HEK293 (cell line): ENCODE measurements at regions not wholly inside any gene's neighbourhood (a gene's known extent, or its start where the extent isn't known, plus 50 kb on each side); places are given as distances from the start of the nearest gene placed in this dataset.

Experiments used
- CTCF ChIA-PET: fragments of 350-600 bp; formaldehyde crosslinking; extraction: SDS; loops from one replicate; lab custom pipeline; 2021; ENCODE audit warnings: antibody characterized with exemption; lab: Yijun Ruan, JAX
- POLR2A ChIA-PET: fragments of 300-600 bp; formaldehyde crosslinking; extraction: SDS; loops from one replicate; lab custom pipeline; 2020; ENCODE audit warnings: antibody characterized with exemption, inconsistent platforms; lab: Yijun Ruan, JAX
- H3K27ac ChIP-seq: fragments of 200-500 bp; sonication (Bioruptor generic); 2 replicates; pipeline ENCODE4 v1.5.1; 2014; ENCODE audit warnings: low read depth, low read length, control low read depth, inconsistent platforms; ENCODE audit errors: extremely low read depth
- H3K36me3 ChIP-seq, 2 experiments: fragments of 200-500 bp in 1 of 2; sonication (Bioruptor generic) in 1 of 2; 1 replicate in 1 of 2; 2 replicates in 1 of 2; pipeline ENCODE4 v1.5.1; 2014 to 2017; ENCODE audit warnings: inconsistent platforms in 2 of 2, low read length in 2 of 2; ENCODE audit not compliant: control insufficient read depth in 2 of 2, insufficient read depth in 1 of 2
- H3K4me1 ChIP-seq: fragments of 200-500 bp; sonication (Bioruptor generic); 2 replicates; pipeline ENCODE4 v1.5.1; 2014; ENCODE audit warnings: mild to moderate bottlenecking, low read length, inconsistent platforms; ENCODE audit not compliant: control insufficient read depth, insufficient read depth
- H3K4me3 ChIP-seq: 2 replicates; pipeline ENCODE4 v1.5.1; 2011; ENCODE audit warnings: low read depth, mild to moderate bottlenecking, control low read depth, low read length, moderate library complexity
- H3K9me3 ChIP-seq: fragments of 200-500 bp; sonication (Bioruptor generic); 2 replicates; pipeline ENCODE4 v1.5.1; 2014; ENCODE audit warnings: low read depth, low read length, inconsistent platforms; ENCODE audit not compliant: control insufficient read depth, insufficient read depth
- BCL11A ChIP-seq: fragments of 450-650 bp; formaldehyde crosslinking; IDR thresholded peaks from 2 replicates; pipeline ENCODE4 v1.5.1; 2016; ENCODE audit warnings: low read depth, missing biosample characterization, missing genetic modification characterization
- FEZF1 ChIP-seq: fragments of 450-650 bp; formaldehyde crosslinking; IDR thresholded peaks from 2 replicates; pipeline ENCODE4 v1.5.1; 2016; ENCODE audit warnings: missing biosample characterization, missing genetic modification characterization
- GFI1B ChIP-seq: fragments of 450-650 bp; formaldehyde crosslinking; IDR thresholded peaks from 2 replicates; pipeline ENCODE4 v1.5.1; 2016; ENCODE audit warnings: missing biosample characterization, missing genetic modification characterization
- HOXD13 ChIP-seq: sonication (generic); formaldehyde crosslinking; IDR thresholded peaks from 2 replicates; pipeline ENCODE4 v1.8.0; 2022; ENCODE audit warnings: missing genetic modification reagents, borderline replicate concordance
- MYNN ChIP-seq: fragments of 450-650 bp; formaldehyde crosslinking; IDR thresholded peaks from 2 replicates; pipeline ENCODE4 v1.5.1; 2016; ENCODE audit warnings: missing biosample characterization, missing genetic modification characterization, borderline replicate concordance
- PBX3 ChIP-seq: sonication (generic); formaldehyde crosslinking; IDR thresholded peaks from 2 replicates; pipeline ENCODE4 v1.8.1; 2022; ENCODE audit warnings: mild to moderate bottlenecking, moderate library complexity, missing genetic modification reagents
- REPIN1 ChIP-seq: fragments of 450-650 bp; formaldehyde crosslinking; IDR thresholded peaks from 2 replicates; pipeline ENCODE4 v1.5.1; 2017; ENCODE audit warnings: missing biosample characterization, missing genetic modification characterization, low read depth
- SP3 ChIP-seq: fragments of 450-650 bp; formaldehyde crosslinking; IDR thresholded peaks from 2 replicates; pipeline ENCODE4 v1.5.1; 2016; ENCODE audit warnings: missing biosample characterization, missing genetic modification characterization
- ZBTB10 ChIP-seq: fragments of 450-650 bp; formaldehyde crosslinking; IDR thresholded peaks from 2 replicates; pipeline ENCODE4 v1.5.1; 2016; ENCODE audit warnings: missing biosample characterization, missing genetic modification characterization
- ZBTB6 ChIP-seq: fragments of 450-650 bp; formaldehyde crosslinking; IDR thresholded peaks from 2 replicates; pipeline ENCODE4 v1.5.1; 2017; ENCODE audit warnings: missing biosample characterization, missing genetic modification characterization
- ZNF146 ChIP-seq: fragments of 450-650 bp; formaldehyde crosslinking; IDR thresholded peaks from 2 replicates; pipeline ENCODE4 v1.5.1; 2016; ENCODE audit warnings: missing biosample characterization, missing genetic modification characterization
- ZNF223 ChIP-seq: fragments of 450-650 bp; formaldehyde crosslinking; IDR thresholded peaks from 2 replicates; pipeline ENCODE4 v1.5.1; 2016; ENCODE audit warnings: missing biosample characterization, missing genetic modification characterization
- ZNF366 ChIP-seq: fragments of 450-650 bp; formaldehyde crosslinking; conservative IDR thresholded peaks from 2 replicates; pipeline ENCODE4 v1.5.1; 2016; ENCODE audit warnings: missing biosample characterization, missing genetic modification characterization
- ZNF488 ChIP-seq: fragments of 450-650 bp; formaldehyde crosslinking; IDR thresholded peaks from 2 replicates; pipeline ENCODE4 v1.5.1; 2016; ENCODE audit warnings: missing biosample characterization, missing genetic modification characterization
- ZNF544 ChIP-seq: fragments of 450-650 bp; formaldehyde crosslinking; IDR thresholded peaks from 2 replicates; pipeline ENCODE4 v1.5.0; 2017; ENCODE audit warnings: missing biosample characterization, missing genetic modification characterization
- ZNF610 ChIP-seq: fragments of 450-650 bp; formaldehyde crosslinking; IDR thresholded peaks from 2 replicates; pipeline ENCODE4 v1.5.1; 2016; ENCODE audit warnings: missing biosample characterization, missing genetic modification characterization, borderline replicate concordance
- ZNF830 ChIP-seq: fragments of 450-650 bp; IDR thresholded peaks from 2 replicates; pipeline ENCODE4 v1.5.0; 2018; ENCODE audit warnings: missing biosample characterization, missing genetic modification characterization, low read depth, mild to moderate bottlenecking, moderate library complexity
- ZSCAN23 ChIP-seq: fragments of 450-650 bp; formaldehyde crosslinking; IDR thresholded peaks from 2 replicates; pipeline ENCODE4 v1.5.1; 2016; ENCODE audit warnings: missing biosample characterization, missing genetic modification characterization

- TF ChIP-seq ZSCAN23 (tag by site-specific recombination) (no peak), ZBTB10 (tag by site-specific recombination) (no peak), GFI1B (tag by site-specific recombination) (no peak)
Observed at GRCh38 chr4:31949045-31949444, 1228.9 kb downstream of the PCDH7 start (continued).

GRCh38 chr4:31955346-31955745 is 1235.2 kb downstream of the PCDH7 start:
- CTCF ChIA-PET, result no interaction called here
- POLR2A ChIA-PET, result no interaction called here
- Histone ChIP-seq H3K36me3 (no peaks in the 10 kb centered on the region), H3K9me3 (no peaks in the 10 kb centered on the region), H3K4me3 (no peak overlapping the region)
- TF ChIP-seq ZNF223 (tag by site-specific recombination) (no peak), ZNF544 (tag by site-specific recombination) (no peak), PBX3 (CRISPR knock-in tag) (no peak), ZNF830 (no peak), SP3 (tag by site-specific recombination) (no peak), ZNF610 (no peak), ZBTB6 (tag by site-specific recombination) (no peak), MYNN (no peak), ZNF488 (tag by site-specific recombination) (no peak), BCL11A (tag by site-specific recombination) (no peak), ZNF146 (tag by site-specific recombination) (no peak)
- TF ChIP-seq, all 188 proteins: peak for 0
- no peak overlapping the region for H3K27ac ChIP-seq
- no peaks in the 10 kb centered on the region for H3K4me1 ChIP-seq

- TF ChIP-seq REPIN1 (tag by site-specific recombination), result no peak
- peak; percentile 57 for TF ChIP-seq ZNF366 (tag by site-specific recombination)
- TF ChIP-seq, all 188 proteins: peak for 1
- H3K36me3 ChIP-seq, result no peaks in the 10 kb centered on the region
- POLR2A ChIA-PET, result no interaction called here
- no peak overlapping the region for H3K27ac ChIP-seq
- H3K4me1 ChIP-seq, result no peaks in the 10 kb centered on the region
- no peaks in the 10 kb centered on the region for H3K9me3 ChIP-seq
- CTCF ChIA-PET, result no interaction called here
- H3K4me3 ChIP-seq, result no peak overlapping the region
Observed at GRCh38 chr4:31959972-31960371, 1239.8 kb downstream of the PCDH7 start.

GRCh38 chr4:31964685-31965084 is 1244.5 kb downstream of the PCDH7 start:
- ChIA-PET POLR2A (no interaction called here), CTCF (no interaction called here)
- Histone ChIP-seq H3K4me1 (no peaks in the 10 kb centered on the region), H3K9me3 (no peaks in the 10 kb centered on the region), H3K27ac (no peak overlapping the region), H3K36me3 (no peaks in the 10 kb centered on the region), H3K4me3 (no peak overlapping the region)
- 0 out of 2 replicates have a peak, but pooled peaks have one; percentile 20 for TF ChIP-seq FEZF1
- TF ChIP-seq HOXD13, result no peak
